Peyer's patch (tissue), 4 donors: ENCODE measurements at regions not wholly inside any gene's neighbourhood (a gene's known extent, or its start where the extent isn't known, plus 50 kb on each side); places are given as distances from the start of the nearest gene placed in this dataset.

Source experiments
- DNase-seq, 3 donors: peaks; one replicate each; pipeline ENCODE4 v3.0.0-alpha.2; 2017 to 2019
- H3K27ac ChIP-seq, 4 donors: fragments of 200-600 bp; sonication (generic); one replicate each; pipeline ENCODE4 v1.5.1; 2016 to 2019
- H3K27me3 ChIP-seq, 2 donors: fragments of 200-600 bp; sonication (generic); one replicate each; pipeline ENCODE4 v1.5.1; 2019
- H3K36me3 ChIP-seq, 3 donors: fragments of 200-600 bp; sonication (generic); one replicate each; pipeline ENCODE4 v1.5.1; 2016 to 2019
- H3K4me1 ChIP-seq, 4 donors: fragments of 200-600 bp; sonication (generic); one replicate each; pipeline ENCODE4 v1.5.1; 2016 to 2019
- H3K4me3 ChIP-seq, 4 donors: fragments of 200-600 bp; sonication (generic); 1 replicate in 3 of 4; 2 replicates in 1 of 4; pipeline ENCODE4 v1.5.1; 2016 to 2019; ENCODE audit warnings: mild to moderate bottlenecking in 1 of 4
- H3K9me3 ChIP-seq, 4 donors: fragments of 200-600 bp; sonication (generic); one replicate each; pipeline ENCODE4 v1.5.1; 2016 to 2019; ENCODE audit warnings: mild to moderate bottlenecking in 1 of 4
- CTCF ChIP-seq, 6 experiments: fragments of 450-650 bp in 4 of 6; fragments of 200-600 bp in 2 of 6; sonication (generic) in 1 of 6; IDR thresholded peaks; one replicate each; pipeline ENCODE4 v1.5.1; 2017 to 2019; ENCODE audit warnings: antibody characterized with exemption in 6 of 6, mild to moderate bottlenecking in 3 of 6, moderate library complexity in 1 of 6
- POLR2A ChIP-seq, 2 donors: fragments of 450-650 bp; IDR thresholded peaks; one replicate each; pipeline ENCODE4 v1.5.1; 2017; ENCODE audit warnings: antibody characterized with exemption in 2 of 2, mild to moderate bottlenecking in 2 of 2, moderate library complexity in 2 of 2

GRCh38 chr18:28357766-28358401, 181.0 kb upstream of the CDH2 start:
- no peaks in the 10 kb centered on the region for H3K36me3 ChIP-seq
- no peaks in the 10 kb centered on the region for H3K27me3 ChIP-seq

GRCh38 chr18:28350821-28351220, 173.9 kb upstream of the CDH2 start:
- H3K27me3 ChIP-seq, result no peaks in the 10 kb centered on the region
- TF ChIP-seq CTCF (IDR thresholded peaks at IDR 0.05) (no peak), POLR2A (IDR thresholded peaks at IDR 0.05) (no peak)
- no peak overlapping the region for H3K27ac ChIP-seq
- H3K9me3 ChIP-seq, result no peaks in the 10 kb centered on the region
- H3K4me3 ChIP-seq, result no peak overlapping the region
- H3K36me3 ChIP-seq, result no peaks in the 10 kb centered on the region
- H3K4me1 ChIP-seq, result no peaks in the 10 kb centered on the region
- DNase-seq, result no peak

More at GRCh38 chr18:28357766-28358401, 181.0 kb upstream of the CDH2 start:
- Histone ChIP-seq H3K27ac (no peak overlapping the region), H3K4me3 (no peak overlapping the region), H3K4me1 (no peaks in the 10 kb centered on the region), H3K9me3 (no peaks in the 10 kb centered on the region)
- TF ChIP-seq CTCF (IDR thresholded peaks at IDR 0.05), result no peak
- TF ChIP-seq POLR2A (IDR thresholded peaks at IDR 0.05), result no peak
- DNase-seq, result no peak

GRCh38 chr18:28342231-28342630, 165.3 kb upstream of the CDH2 start:
- DNase-seq, result no peak
- H3K27ac ChIP-seq, result no peak overlapping the region
- no peaks in the 10 kb centered on the region for H3K9me3 ChIP-seq
- H3K4me3 ChIP-seq, result no peak overlapping the region
- no peak for TF ChIP-seq CTCF (IDR thresholded peaks at IDR 0.05)
- H3K4me1 ChIP-seq, result no peaks in the 10 kb centered on the region
- no peaks in the 10 kb centered on the region for H3K36me3 ChIP-seq
- H3K27me3 ChIP-seq, result no peaks in the 10 kb centered on the region

- Histone ChIP-seq H3K4me1 (no peaks in the 10 kb centered on the region), H3K9me3 (no peaks in the 10 kb centered on the region), H3K27me3 (no peaks in the 10 kb centered on the region), H3K4me3 (no peak overlapping the region), H3K36me3 (no peaks in the 10 kb centered on the region), H3K27ac (no peak overlapping the region)
- DNase-seq, result no peak
- no peak for TF ChIP-seq POLR2A (IDR thresholded peaks at IDR 0.05)
- TF ChIP-seq CTCF (IDR thresholded peaks at IDR 0.05), result no peak
Observed at GRCh38 chr18:28338316-28338715, 161.4 kb upstream of the CDH2 start.

- no peak for DNase-seq
- Histone ChIP-seq H3K4me3 (no peak overlapping the region), H3K36me3 (no peaks in the 10 kb centered on the region), H3K9me3 (no peaks in the 10 kb centered on the region), H3K27me3 (no peaks in the 10 kb centered on the region), H3K4me1 (no peaks in the 10 kb centered on the region), H3K27ac (no peak overlapping the region)
- TF ChIP-seq CTCF (IDR thresholded peaks at IDR 0.05) (no peak), POLR2A (IDR thresholded peaks at IDR 0.05) (no peak)
Observed at GRCh38 chr18:28334516-28334915, 157.6 kb upstream of the CDH2 start.

GRCh38 chr18:28332071-28332470, 155.1 kb upstream of the CDH2 start:
- Histone ChIP-seq H3K4me3 (no peak overlapping the region), H3K36me3 (no peaks in the 10 kb centered on the region), H3K4me1 (no peaks in the 10 kb centered on the region), H3K27me3 (no peaks in the 10 kb centered on the region), H3K9me3 (no peaks in the 10 kb centered on the region), H3K27ac (no peak overlapping the region)
- TF ChIP-seq POLR2A (IDR thresholded peaks at IDR 0.05), result no peak
- TF ChIP-seq CTCF (IDR thresholded peaks at IDR 0.05), result no peak
- DNase-seq, result no peak
